Type B pancreatic cell (in vitro differentiated cells): ENCODE measurements at regions not wholly inside any gene's neighbourhood (a gene's known extent, or its start where the extent isn't known, plus 50 kb on each side); places are given as distances from the start of the nearest gene placed in this dataset.

Experiments used
- DNase-seq: peaks from one replicate; pipeline ENCODE4 v3.0.0; 2021; ENCODE audit warnings: mixed read lengths; ENCODE audit not compliant: unreplicated experiment; ENCODE audit errors: extremely low spot score
- H3K27ac Mint-ChIP-seq: 2 replicates; pipeline ENCODE4 v1.8.0; 2021; ENCODE audit warnings: mild to moderate bottlenecking, mixed read lengths
- H3K27me3 Mint-ChIP-seq: 2 replicates; pipeline ENCODE4 v1.8.0; 2021; ENCODE audit warnings: mixed read lengths
- H3K36me3 Mint-ChIP-seq: 2 replicates; pipeline ENCODE4 v1.8.0; 2021; ENCODE audit warnings: mixed read lengths
- H3K4me1 Mint-ChIP-seq: one replicate; pipeline ENCODE4 v1.8.0; 2021; ENCODE audit warnings: mixed read lengths; ENCODE audit not compliant: unreplicated experiment
- H3K4me3 Mint-ChIP-seq: 2 replicates; pipeline ENCODE4 v1.8.0; 2021; ENCODE audit warnings: mild to moderate bottlenecking, mixed read lengths
- H3K9me3 Mint-ChIP-seq: 2 replicates; pipeline ENCODE4 v1.8.0; 2021; ENCODE audit warnings: mixed read lengths
- CTCF ChIP-seq: fragments of 200-600 bp; sonication (generic); conservative IDR thresholded peaks from 2 replicates; pipeline ENCODE4 v1.5.0; 2021; ENCODE audit warnings: antibody characterized with exemption, mild to moderate bottlenecking

DNA sequence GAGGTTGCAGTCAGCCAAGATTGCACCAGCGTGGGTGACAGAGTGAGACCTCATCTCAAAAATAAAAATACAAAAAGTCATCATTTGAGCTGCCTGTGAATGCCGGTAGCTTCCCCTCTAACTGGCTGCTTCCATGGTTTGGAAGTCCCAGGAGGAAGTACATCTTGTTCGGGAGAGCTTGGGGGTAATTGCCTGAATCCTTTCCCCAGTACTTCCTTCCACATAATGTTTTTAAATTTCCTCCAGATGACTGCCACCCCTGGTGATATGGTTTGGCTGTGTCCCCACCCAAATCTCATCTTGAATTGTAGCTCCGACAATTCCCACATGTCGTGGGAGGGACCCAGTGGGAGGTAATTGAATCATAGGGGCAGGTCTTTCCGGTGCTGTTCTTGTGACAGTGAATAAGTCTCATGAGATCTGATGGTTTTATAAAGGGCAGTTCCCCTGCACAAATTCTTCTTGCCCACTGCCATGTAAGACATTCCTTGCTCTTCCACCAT is 87.2 kb downstream of the SPRING1 start:
- no peak for DNase-seq
- Mint-ChIP-seq H3K4me3 (no peak overlapping the region), H3K27ac (no peak overlapping the region), H3K4me1 (peaks cover 7% of the 10 kb centered on the region), H3K9me3 (peaks cover 19% of the 10 kb centered on the region), H3K36me3 (peaks cover 4% of the 10 kb centered on the region), H3K27me3 (peaks cover 23% of the 10 kb centered on the region)
- TF ChIP-seq CTCF = no peak

GRCh38 chr12:116650062-116650461 is 87.8 kb downstream of the SPRING1 start:
- H3K4me3 Mint-ChIP-seq = no peak overlapping the region
- H3K9me3 Mint-ChIP-seq = peaks cover 19% of the 10 kb centered on the region
- H3K36me3 Mint-ChIP-seq = peaks cover 4% of the 10 kb centered on the region
- DNase-seq = no peak
- no peak overlapping the region for H3K27ac Mint-ChIP-seq
- H3K4me1 Mint-ChIP-seq = peaks cover 8% of the 10 kb centered on the region
- TF ChIP-seq CTCF = no peak
- peaks cover 25% of the 10 kb centered on the region for H3K27me3 Mint-ChIP-seq

- Mint-ChIP-seq H3K27me3 (peaks cover 25% of the 10 kb centered on the region), H3K36me3 (no peaks in the 10 kb centered on the region), H3K9me3 (peaks cover 10% of the 10 kb centered on the region), H3K27ac (no peak overlapping the region), H3K4me1 (peaks cover 10% of the 10 kb centered on the region), H3K4me3 (no peak overlapping the region)
- no peak for DNase-seq
- TF ChIP-seq CTCF = no peak
Measured at GRCh38 chr12:116647813-116648212, 88.6 kb downstream of the MAP1LC3B2 start.

GRCh38 chr12:116646901-116647300 is 87.7 kb downstream of the MAP1LC3B2 start:
- H3K27ac Mint-ChIP-seq = no peak overlapping the region
- TF ChIP-seq CTCF = no peak

GRCh38 chr12:116644806-116645205 is 85.6 kb downstream of the MAP1LC3B2 start:
- no peak for TF ChIP-seq CTCF
- no peak for DNase-seq
- Mint-ChIP-seq H3K27ac (no peak overlapping the region), H3K4me1 (peaks cover 13% of the 10 kb centered on the region), H3K4me3 (no peak overlapping the region), H3K9me3 (peaks cover 5% of the 10 kb centered on the region), H3K27me3 (peaks cover 25% of the 10 kb centered on the region), H3K36me3 (no peaks in the 10 kb centered on the region)

More at GRCh38 chr12:116646901-116647300, 87.7 kb downstream of the MAP1LC3B2 start:
- peaks cover 8% of the 10 kb centered on the region for H3K9me3 Mint-ChIP-seq
- no peak for DNase-seq
- H3K36me3 Mint-ChIP-seq = no peaks in the 10 kb centered on the region
- H3K4me3 Mint-ChIP-seq = no peak overlapping the region
- H3K27me3 Mint-ChIP-seq = peaks cover 25% of the 10 kb centered on the region
- peaks cover 11% of the 10 kb centered on the region for H3K4me1 Mint-ChIP-seq

GRCh38 chr12:116642683-116643082 is 83.5 kb downstream of the MAP1LC3B2 start:
- Mint-ChIP-seq H3K27me3 (peaks cover 14% of the 10 kb centered on the region), H3K4me3 (no peak overlapping the region), H3K36me3 (no peaks in the 10 kb centered on the region), H3K27ac (no peak overlapping the region), H3K4me1 (peaks cover 20% of the 10 kb centered on the region), H3K9me3 (no peaks in the 10 kb centered on the region)
- DNase-seq = no peak
- TF ChIP-seq CTCF = no peak
